K562 (cell line): ENCODE measurements at regions not wholly inside any gene's neighbourhood (a gene's known extent, or its start where the extent isn't known, plus 50 kb on each side); places are given as distances from the start of the nearest gene placed in this dataset.

Experiments used
- ATAC-seq: fragments of 200-7000 bp; cut with Tn5 transposase; 3 replicates; pipeline ENCODE4 v1.9.1; 2020; ENCODE audit warnings: moderate library complexity
- BruUV-seq: library from RNA; stranded (reverse); fragments of 400-500 nt; replicated peaks from 2 replicates; lab custom pipeline; 2021; lab: Mats Ljungman, UMichigan
- CTCF ChIA-PET: fragments of 300-600 bp; formaldehyde crosslinking; extraction: SDS; loops from one replicate; lab custom pipeline; 2021; ENCODE audit warnings: low intra/inter-chr PET ratio; lab: Yijun Ruan, JAX
- POLR2A ChIA-PET: fragments of 300-600, 350-650 bp; sonication (Branson Sonifier 250); formaldehyde crosslinking; extraction: SDS; loops from one replicate; lab custom pipeline; 2021; ENCODE audit warnings: antibody characterized with exemption, inconsistent platforms; lab: Yijun Ruan, JAX
- DNase-seq, 4 experiments: peaks; one replicate each; pipeline versions ENCODE4 v3.0.0 to v3.0.0-alpha.2; 2011 to 2018; ENCODE audit warnings: low spot score in 3 of 4, mixed read lengths in 3 of 4; ENCODE audit errors: extremely low read depth in 1 of 4
- FAIRE-seq: peaks from 2 replicates; lab custom pipeline; 2011; peaks lifted over from hg19 to GRCh38; lab: Jason Lieb, UNC
- H2AFZ ChIP-seq: 2 replicates; pipeline ENCODE4 v1.6.0; 2011; ENCODE audit warnings: low read depth, low read length, control low read depth, inconsistent platforms
- H3K27ac ChIP-seq: fragments of 200-600 bp; 3 replicates; pipeline ENCODE4 v1.8.0; 2011; ENCODE audit warnings: low read depth, mild to moderate bottlenecking, control low read depth, inconsistent platforms, low read length, moderate library complexity, mixed read lengths; ENCODE audit errors: extremely low read depth
- H3K27me3 ChIP-seq, 2 experiments: fragments of 300-600 bp in 1 of 2; 2 replicates in 1 of 2; 3 replicates in 1 of 2; pipeline versions ENCODE4 v1.6.0 to v1.8.0; 2011; ENCODE audit warnings: inconsistent platforms in 2 of 2, low read length in 2 of 2, mild to moderate bottlenecking in 1 of 2, mixed read lengths in 1 of 2, moderate library complexity in 1 of 2; ENCODE audit not compliant: control insufficient read depth in 2 of 2, insufficient read depth in 2 of 2
- H3K36me3 ChIP-seq: fragments of 300-600 bp; 3 replicates; pipeline ENCODE4 v1.8.0; 2011; ENCODE audit warnings: mild to moderate bottlenecking, low read length, inconsistent platforms; ENCODE audit not compliant: control insufficient read depth, insufficient read depth
- H3K4me1 ChIP-seq, 2 experiments: fragments of 200-600 bp in 1 of 2; replicated peaks in 1 of 2; 2 replicates in 1 of 2; 3 replicates in 1 of 2; pipeline versions ENCODE4 v1.5.1 to v1.8.0; 2011; ENCODE audit warnings: inconsistent platforms in 2 of 2, low read length in 2 of 2, mild to moderate bottlenecking in 1 of 2, mixed read lengths in 1 of 2, moderate library complexity in 1 of 2; ENCODE audit not compliant: control insufficient read depth in 2 of 2, insufficient read depth in 2 of 2
- H3K4me2 ChIP-seq: 2 replicates; pipeline ENCODE4 v1.6.1; 2011; ENCODE audit warnings: low read length, control low read depth, inconsistent platforms, mixed read lengths; ENCODE audit not compliant: insufficient read depth
- H3K4me3 ChIP-seq: fragments of 200-600 bp; sonication (generic), shearing (Covaris generic); 2 replicates; pipeline ENCODE4 v1.5.1; 2016; ENCODE audit warnings: control low read depth, inconsistent platforms
- H3K79me2 ChIP-seq: fragments of 200-600 bp; 3 replicates; pipeline ENCODE4 v1.8.0; 2011; ENCODE audit warnings: low read length, inconsistent platforms; ENCODE audit not compliant: control insufficient read depth, insufficient read depth
- H3K9ac ChIP-seq, 2 experiments: 2 replicates each; pipeline versions ENCODE4 v1.6.0 to v1.6.1; 2011; ENCODE audit warnings: low read depth in 2 of 2, low read length in 2 of 2, control low read depth in 1 of 2, inconsistent platforms in 1 of 2, mild to moderate bottlenecking in 1 of 2, mixed read lengths in 1 of 2; ENCODE audit not compliant: insufficient read depth in 1 of 2
- H3K9me1 ChIP-seq: one replicate; pipeline ENCODE4 v1.6.0; 2011; ENCODE audit warnings: inconsistent platforms, mild to moderate bottlenecking, low read length, moderate library complexity; ENCODE audit not compliant: control insufficient read depth, insufficient read depth
- H3K9me3 ChIP-seq: replicated peaks from 2 replicates; pipeline ENCODE4 v1.5.1; 2011; ENCODE audit warnings: low read depth, low read length, inconsistent platforms; ENCODE audit not compliant: control insufficient read depth, insufficient read depth
- H4K20me1 ChIP-seq: replicated peaks from 2 replicates; pipeline ENCODE4 v1.6.1; 2011; ENCODE audit warnings: low read length, inconsistent platforms, mixed read lengths; ENCODE audit not compliant: control insufficient read depth, insufficient read depth
- KAT7 ChIP-seq: sonication (generic); formaldehyde crosslinking; IDR thresholded peaks from 2 replicates; pipeline ENCODE4 v1.8.0; 2022; ENCODE audit warnings: missing genetic modification reagents, mild to moderate bottlenecking, borderline replicate concordance
- MYC ChIP-seq, 2 experiments: fragments of 250-450 bp in 1 of 2; sonication (Bioruptor Pico) in 1 of 2; IDR thresholded peaks; 2 replicates each; pipeline versions ENCODE4 v1.5.1 to v1.6.1; 2012 to 2021; ENCODE audit warnings: low read depth in 2 of 2, borderline replicate concordance in 1 of 2, improper control_type of control experiment in 1 of 2, low read length in 1 of 2, mild to moderate bottlenecking in 1 of 2, moderate library complexity in 1 of 2
- RB1 ChIP-seq: fragments of 450-650 bp; IDR thresholded peaks from 2 replicates; pipeline ENCODE4 v1.6.1; 2017; ENCODE audit warnings: low read depth, mild to moderate bottlenecking
- RBM22 ChIP-seq: fragments of 200-400 bp; formaldehyde crosslinking; IDR thresholded peaks from 2 replicates; pipeline ENCODE4 v1.6.1; 2018; ENCODE audit warnings: low read length, low read depth; ENCODE audit not compliant: poor library complexity, severe bottlenecking
- RBM25 ChIP-seq: fragments of 200-400 bp; formaldehyde crosslinking; IDR thresholded peaks from 2 replicates; pipeline ENCODE4 v1.6.1; 2018; ENCODE audit warnings: low read length, low read depth, moderate library complexity; ENCODE audit not compliant: severe bottlenecking
- RCOR1 ChIP-seq, 2 experiments: IDR thresholded peaks; 2 replicates each; pipeline ENCODE4 v1.6.1; 2012; ENCODE audit warnings: low read depth in 2 of 2, low read length in 2 of 2, borderline replicate concordance in 1 of 2, improper control_type of control experiment in 1 of 2
- TBP ChIP-seq: optimal IDR thresholded peaks from 2 replicates; pipeline ENCODE3; 2011; ENCODE audit warnings: low read depth, low read length, improper control_type of control experiment
- ZFP36 ChIP-seq: fragments of 150-350 bp; IDR thresholded peaks from 2 replicates; pipeline ENCODE4 v1.6.1; 2018; ENCODE audit warnings: low read length, low read depth; ENCODE audit not compliant: partially characterized antibody
- ZNF143 ChIP-seq: sonication (generic); formaldehyde crosslinking; IDR thresholded peaks from 2 replicates; pipeline ENCODE4 v1.9.0; 2022; ENCODE audit warnings: mild to moderate bottlenecking, missing genetic modification reagents
- ZNF263 ChIP-seq: sonication (generic); formaldehyde crosslinking; IDR thresholded peaks from 2 replicates; pipeline ENCODE4 v1.8.0; 2022; ENCODE audit warnings: mild to moderate bottlenecking, missing genetic modification reagents, borderline replicate concordance
- ZNF316 ChIP-seq: fragments of 450-650 bp; IDR thresholded peaks from 2 replicates; pipeline ENCODE4 v1.6.1; 2016
- WGBS: fragments of 100-300 bp; shearing (Covaris generic); methylation state at CpG from one replicate; pipeline ENCODE4 v1.1.6; 2016; ENCODE audit warnings: low coverage, mixed read lengths; ENCODE audit not compliant: insufficient coverage; ENCODE audit errors: missing lambda C conversion rate; 5-methylcytosine and 5-hydroxymethylcytosine counted together
- in situ Hi-C: fragments of 300-500 bp; cut with MboI; formaldehyde crosslinking; loops from 4 replicates; pipeline ENCODE4 v1.15.0; 2018; ENCODE audit warnings: inconsistent platforms, mixed read lengths
- intact Hi-C: fragments of 100-400 bp; cut with micrococcal nuclease; formaldehyde crosslinking; loops from 2 replicates; pipeline ENCODE4 v1.14.2; 2022
- TF ChIP-seq, protein P1 (sequence below): sonication (generic); formaldehyde crosslinking; IDR thresholded peaks from 2 replicates; pipeline ENCODE4 v1.8.1; 2023; ENCODE audit warnings: mild to moderate bottlenecking, missing genetic modification reagents, moderate library complexity
- TF ChIP-seq, protein P2 (sequence below): fragments of 250-450 bp; sonication (Bioruptor Pico); IDR thresholded peaks from 2 replicates; pipeline ENCODE4 v1.4.0; 2020; ENCODE audit warnings: mild to moderate bottlenecking

DNA sequence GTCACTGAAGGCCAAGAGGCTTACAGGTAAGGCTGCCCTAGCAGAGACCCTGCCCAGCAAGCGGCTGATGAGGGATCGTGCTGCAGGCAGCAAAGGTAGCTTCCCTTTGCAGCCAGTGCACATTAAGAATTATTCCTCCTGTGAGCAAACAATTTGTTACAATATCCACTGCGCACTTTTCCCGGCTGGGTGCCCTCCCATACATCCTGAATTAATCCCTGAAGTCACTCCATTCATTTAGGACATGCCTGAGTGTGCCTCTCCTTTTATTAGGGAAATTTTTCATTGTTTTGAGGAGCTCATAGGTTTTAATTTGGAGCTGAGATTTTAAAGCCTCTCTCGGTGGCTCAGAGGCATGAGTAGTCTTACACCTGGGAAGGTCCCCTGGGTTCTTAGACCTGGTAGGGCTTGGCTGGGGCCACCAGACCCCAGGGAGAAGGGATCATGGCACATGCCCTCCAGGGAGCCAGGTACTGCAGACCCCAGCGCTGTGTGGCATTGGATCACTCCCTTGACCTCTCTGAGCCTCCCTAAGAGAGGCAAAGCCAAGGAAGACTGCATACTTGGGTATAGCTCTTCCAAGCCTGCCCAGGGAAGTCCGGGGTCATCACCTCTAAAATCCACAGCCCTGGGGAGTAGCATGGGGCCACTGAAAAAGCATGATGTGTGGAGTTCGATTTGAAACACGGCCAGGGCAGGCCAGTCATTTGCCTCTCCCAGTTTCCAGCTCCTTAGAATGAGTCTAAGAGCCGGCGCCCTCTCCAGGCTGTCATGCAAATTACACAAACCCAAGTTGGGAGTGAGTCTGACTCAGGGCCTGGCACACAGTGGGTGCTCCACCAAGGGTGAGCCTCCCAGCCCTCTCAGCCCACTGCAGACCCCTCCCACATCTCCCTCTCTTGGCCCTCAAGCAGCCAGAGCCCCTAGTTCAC lies 151.9 kb upstream of the LINGO1 start:
- ATAC-seq (peak; percentile 88), DNase-seq (peak; percentile 70 to 75 (median 72)), FAIRE-seq (peak; percentile 59)
- intact Hi-C loops = loop anchor here (1.0 to 2.0 kb wide), 2 partner anchors 76 to 125 kb away; no protein-coding TSS in a partner anchor
- no peak overlapping the region for H3K4me3 ChIP-seq
- H3K9me3 ChIP-seq = no peaks in the 10 kb centered on the region
- H2AFZ ChIP-seq = no peak overlapping the region
- in situ Hi-C loops = no loop called here
- H3K9ac ChIP-seq = peak overlapping the region in 1 of 2 experiments; percentile 43; a peak in 1 of 4 replicates
- CTCF ChIA-PET = interaction anchor here (0.6 to 2.3 kb wide), 2 partner anchors 150 to 155 kb away, joined by 3 to 8 read pairs; no protein-coding TSS in a partner anchor
- H4K20me1 ChIP-seq = peaks cover 4% of the 10 kb centered on the region; the same call in 1 of the 2 replicates
- peaks cover 0 to 16% of the 10 kb centered on the region in 2 experiments; a peak in 2 of 5 replicates for H3K4me1 ChIP-seq
- H3K27me3 ChIP-seq = peaks cover 4 to 40% of the 10 kb centered on the region in 2 experiments
- POLR2A ChIA-PET = interaction anchor here (0.8 to 0.9 kb wide), 2 partner anchors 12 to 18 kb away, joined by 3 read pairs; no protein-coding TSS in a partner anchor
- H3K27ac ChIP-seq = no peak overlapping the region
- 13% methylated on average over 11 of the region's 11 CpGs for WGBS
- no peaks in the 10 kb centered on the region for H3K9me1 ChIP-seq
- no peaks in the 10 kb centered on the region for H3K36me3 ChIP-seq
- BruUV-seq = no TSS peak
- no peaks in the 10 kb centered on the region for H3K79me2 ChIP-seq
- H3K4me2 ChIP-seq = no peak overlapping the region
- no peak for TF ChIP-seq TBP
- TF ChIP-seq ZNF143 (CRISPR knock-in tag) = no peak
- no peak for TF ChIP-seq KAT7 (CRISPR knock-in tag)
- TF ChIP-seq RB1 = peak; percentile 35; the same call in 1 of the 2 replicates
- TF ChIP-seq, protein P1, sequence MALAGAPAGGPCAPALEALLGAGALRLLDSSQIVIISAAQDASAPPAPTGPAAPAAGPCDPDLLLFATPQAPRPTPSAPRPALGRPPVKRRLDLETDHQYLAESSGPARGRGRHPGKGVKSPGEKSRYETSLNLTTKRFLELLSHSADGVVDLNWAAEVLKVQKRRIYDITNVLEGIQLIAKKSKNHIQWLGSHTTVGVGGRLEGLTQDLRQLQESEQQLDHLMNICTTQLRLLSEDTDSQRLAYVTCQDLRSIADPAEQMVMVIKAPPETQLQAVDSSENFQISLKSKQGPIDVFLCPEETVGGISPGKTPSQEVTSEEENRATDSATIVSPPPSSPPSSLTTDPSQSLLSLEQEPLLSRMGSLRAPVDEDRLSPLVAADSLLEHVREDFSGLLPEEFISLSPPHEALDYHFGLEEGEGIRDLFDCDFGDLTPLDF (CRISPR knock-in tag) = no peak
- peak; percentile 69 for TF ChIP-seq ZNF316
- TF ChIP-seq MYC (IDR thresholded peaks at IDR 0.05; ENCODE audit: low read depth, low read length) = no peak
- TF ChIP-seq MYC (CRISPR knock-in tag; IDR thresholded peaks at IDR 0.05; ENCODE audit: borderline replicate concordance, low read depth) = no peak
- no peak for TF ChIP-seq RBM22
- 0 out of 4 replicates have a peak, but pooled peaks of 1 of the 2 experiments have one; percentile 57 for TF ChIP-seq RCOR1 (IDR thresholded peaks at IDR 0.05; ENCODE audit: borderline replicate concordance in 1 of 2, low read depth in 2 of 2, low read length in 2 of 2)
- TF ChIP-seq, protein P2, sequence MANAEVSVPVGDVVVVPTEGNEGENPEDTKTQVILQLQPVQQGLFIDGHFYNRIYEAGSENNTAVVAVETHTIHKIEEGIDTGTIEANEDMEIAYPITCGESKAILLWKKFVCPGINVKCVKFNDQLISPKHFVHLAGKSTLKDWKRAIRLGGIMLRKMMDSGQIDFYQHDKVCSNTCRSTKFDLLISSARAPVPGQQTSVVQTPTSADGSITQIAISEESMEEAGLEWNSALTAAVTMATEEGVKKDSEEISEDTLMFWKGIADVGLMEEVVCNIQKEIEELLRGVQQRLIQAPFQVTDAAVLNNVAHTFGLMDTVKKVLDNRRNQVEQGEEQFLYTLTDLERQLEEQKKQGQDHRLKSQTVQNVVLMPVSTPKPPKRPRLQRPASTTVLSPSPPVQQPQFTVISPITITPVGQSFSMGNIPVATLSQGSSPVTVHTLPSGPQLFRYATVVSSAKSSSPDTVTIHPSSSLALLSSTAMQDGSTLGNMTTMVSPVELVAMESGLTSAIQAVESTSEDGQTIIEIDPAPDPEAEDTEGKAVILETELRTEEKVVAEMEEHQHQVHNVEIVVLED = no peak
- TF ChIP-seq ZFP36 = peak; percentile 87
- TF ChIP-seq RBM25 = peak; percentile 67
- peak; percentile 55; the same call in 1 of the 2 replicates for TF ChIP-seq ZNF263
